ENCODE measurements at regions not wholly inside any gene's neighbourhood (a gene's known extent, or its start where the extent isn't known, plus 50 kb on each side); places are given as distances from the start of the nearest gene placed in this dataset.

DNA sequence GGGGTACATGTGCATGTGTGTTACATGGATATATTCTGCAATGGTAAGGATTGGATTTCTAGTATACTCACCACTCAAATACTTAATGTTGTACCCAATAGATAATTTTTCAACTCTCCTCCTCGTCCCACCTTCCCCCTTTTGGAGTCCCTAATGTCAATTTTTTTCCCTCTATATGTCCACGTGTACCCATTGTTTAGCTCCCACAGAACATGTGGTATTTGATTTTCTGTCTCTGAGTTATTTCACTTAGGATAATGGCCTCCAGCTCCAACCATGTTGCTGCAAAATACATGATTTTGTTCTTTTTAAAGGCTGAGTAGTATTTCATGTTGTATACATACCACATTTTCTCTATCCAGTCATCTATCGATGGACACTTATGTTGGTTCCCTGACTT is 97.2 kb upstream of the TMTC1 start:
- no peak for DNase-seq
- Histone ChIP-seq H3K9me3 (peaks cover 0 to 11% of the 10 kb centered on the region in 2 donors), H3K27me3 (no peaks in the 10 kb centered on the region), H3K4me1 (no peaks in the 10 kb centered on the region), H3K36me3 (no peaks in the 10 kb centered on the region), H3K27ac (no peak overlapping the region), H3K4me3 (no peak overlapping the region)
- in situ Hi-C loops (cut with MboI; ENCODE audit: low pct_ligation_motif_present in 1 of 4, low pct_unique_long_range_greater_than_20kb in 1 of 4, low sequenced_read_pairs in 3 of 4) (no loop called here), intact Hi-C loops (cut with DNase I; ENCODE audit: low total_unique reads) (no loop called here)
- 65 to 73% methylated on average over 3 of the region's 3 CpGs for WGBS, 2 donors (ENCODE audit: low coverage in 1 of 2)
- TF ChIP-seq POLR2AphosphoS5 (IDR thresholded peaks at IDR 0.05) (no peak), EP300 (IDR thresholded peaks at IDR 0.05; ENCODE audit: low read depth) (no peak), POLR2A (IDR thresholded peaks at IDR 0.05) (no peak), CTCF (IDR thresholded peaks at IDR 0.05) (no peak)

- no peak for DNase-seq
- 60 to 91% methylated on average over 2 to 4 of the region's 4 CpGs for WGBS, 2 donors (ENCODE audit: low coverage in 1 of 2)
- in situ Hi-C loops (cut with MboI; ENCODE audit: low pct_ligation_motif_present in 1 of 4, low pct_unique_long_range_greater_than_20kb in 1 of 4, low sequenced_read_pairs in 3 of 4) = no loop called here
Measured at GRCh38 chr12:29879606-29880308, 96.0 kb upstream of the TMTC1 start.

DNA sequence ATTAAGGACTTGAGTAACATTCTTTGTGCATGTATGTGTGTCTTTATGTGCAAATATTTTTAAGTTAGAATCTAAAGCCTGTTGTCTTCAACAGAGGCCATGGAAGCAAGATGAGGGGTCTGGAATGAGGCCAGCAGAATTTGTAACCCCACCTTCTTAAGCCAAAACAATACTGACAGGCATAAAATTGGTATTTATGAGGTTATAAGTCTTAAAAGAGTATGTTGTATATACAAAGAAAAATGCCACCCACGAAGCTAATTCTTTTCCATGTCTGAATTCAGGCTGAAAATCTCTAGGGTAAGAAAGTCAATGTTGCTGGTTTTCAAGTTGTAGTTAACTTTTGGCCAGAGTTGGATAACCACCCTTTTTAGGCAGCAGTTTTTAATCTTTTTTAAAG is 86.2 kb upstream of the TMTC1 start:
- 9 to 17% methylated on average over 1 of the region's 1 CpG for WGBS, 2 donors (ENCODE audit: low coverage in 1 of 2)
- in situ Hi-C loops (cut with MboI; ENCODE audit: low pct_ligation_motif_present in 1 of 4, low pct_unique_long_range_greater_than_20kb in 1 of 4, low sequenced_read_pairs in 3 of 4) (no loop called here), intact Hi-C loops (cut with DNase I; ENCODE audit: low total_unique reads) (no loop called here)
- Histone ChIP-seq H3K9me3 (no peaks in the 10 kb centered on the region), H3K27ac (no peak overlapping the region), H3K27me3 (no peaks in the 10 kb centered on the region), H3K4me3 (no peak overlapping the region), H3K4me1 (no peaks in the 10 kb centered on the region), H3K36me3 (no peaks in the 10 kb centered on the region)
- DNase-seq = no peak
- TF ChIP-seq POLR2A (IDR thresholded peaks at IDR 0.05) (no peak), CTCF (IDR thresholded peaks at IDR 0.05) (no peak)

More at GRCh38 chr12:29879606-29880308, 96.0 kb upstream of the TMTC1 start:
- H3K36me3 ChIP-seq = no peaks in the 10 kb centered on the region
- H3K9me3 ChIP-seq = peaks cover 0 to 11% of the 10 kb centered on the region in 2 donors
- H3K27me3 ChIP-seq = no peaks in the 10 kb centered on the region
- H3K4me3 ChIP-seq = no peak overlapping the region
- no peak overlapping the region for H3K27ac ChIP-seq
- TF ChIP-seq CTCF (IDR thresholded peaks at IDR 0.05) = no peak
- TF ChIP-seq POLR2AphosphoS5 (IDR thresholded peaks at IDR 0.05) = no peak
- no peak for TF ChIP-seq EP300 (IDR thresholded peaks at IDR 0.05; ENCODE audit: low read depth)
- no peak for TF ChIP-seq POLR2A (IDR thresholded peaks at IDR 0.05)
- intact Hi-C loops (cut with DNase I; ENCODE audit: low total_unique reads) = no loop called here
- H3K4me1 ChIP-seq = no peaks in the 10 kb centered on the region

DNA sequence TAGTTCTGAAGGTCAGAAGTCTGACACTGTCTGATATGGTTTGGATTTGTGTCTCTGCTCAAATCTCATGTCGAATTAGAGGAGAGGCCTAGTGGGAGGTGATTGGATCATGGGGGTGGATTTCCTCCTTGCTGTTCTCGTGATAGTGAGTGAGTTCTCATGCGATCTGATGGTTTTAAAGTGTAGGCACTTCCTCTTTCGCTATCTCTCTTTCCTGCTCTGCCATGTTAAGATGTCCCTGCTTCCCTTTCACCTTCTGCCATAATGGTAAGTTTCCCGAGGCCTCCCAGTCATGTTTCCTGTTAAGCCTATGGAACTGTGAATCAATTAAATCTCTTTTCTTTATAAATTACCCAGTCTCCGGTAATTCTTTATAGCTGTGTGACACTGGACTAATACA is 84.1 kb upstream of the TMTC1 start:
- no peaks in the 10 kb centered on the region for H3K4me1 ChIP-seq
- no peak overlapping the region for H3K4me3 ChIP-seq
- H3K27me3 ChIP-seq = no peaks in the 10 kb centered on the region
- no peaks in the 10 kb centered on the region for H3K9me3 ChIP-seq
- in situ Hi-C loops (cut with MboI; ENCODE audit: low pct_ligation_motif_present in 1 of 4, low pct_unique_long_range_greater_than_20kb in 1 of 4, low sequenced_read_pairs in 3 of 4) (no loop called here), intact Hi-C loops (cut with DNase I; ENCODE audit: low total_unique reads) (no loop called here)
- H3K36me3 ChIP-seq = no peaks in the 10 kb centered on the region
- H3K27ac ChIP-seq = no peak overlapping the region
- DNase-seq = no peak
- 73 to 89% methylated on average over 6 of the region's 6 CpGs for WGBS, 2 donors (ENCODE audit: low coverage in 1 of 2)
- no peak for TF ChIP-seq POLR2AphosphoS5 (IDR thresholded peaks at IDR 0.05)
- TF ChIP-seq EP300 (IDR thresholded peaks at IDR 0.05; ENCODE audit: low read depth) = no peak
- TF ChIP-seq POLR2A (IDR thresholded peaks at IDR 0.05) = no peak

DNA sequence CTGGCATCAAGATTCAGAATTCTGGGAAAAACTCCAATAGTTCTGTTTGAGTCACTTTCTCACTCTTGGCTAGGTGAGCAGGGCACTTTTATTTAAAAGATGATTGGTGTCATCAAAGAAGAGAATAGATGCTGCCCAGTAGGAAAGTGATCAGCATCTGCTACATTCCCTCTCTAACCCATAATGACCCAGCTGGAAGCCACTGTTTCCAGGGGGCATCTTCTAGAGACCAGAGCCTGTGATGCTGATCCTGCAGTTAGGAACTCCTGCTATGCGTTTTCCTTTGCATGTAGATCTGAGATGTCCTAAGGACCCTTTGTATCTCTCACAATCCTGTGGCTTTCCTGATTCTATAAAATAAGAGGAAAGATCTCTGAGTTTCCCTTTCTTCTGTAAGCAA is 79.9 kb upstream of the TMTC1 start:
- TF ChIP-seq POLR2AphosphoS5 (IDR thresholded peaks at IDR 0.05) = no peak
- no peak for TF ChIP-seq CTCF (IDR thresholded peaks at IDR 0.05)
- TF ChIP-seq POLR2A (IDR thresholded peaks at IDR 0.05) = no peak
- no peak for TF ChIP-seq EP300 (IDR thresholded peaks at IDR 0.05; ENCODE audit: low read depth)
- intact Hi-C loops (cut with DNase I; ENCODE audit: low total_unique reads) = no loop called here
- H3K27me3 ChIP-seq = no peaks in the 10 kb centered on the region
- no peak overlapping the region for H3K27ac ChIP-seq
- no peak for DNase-seq
- 60 to 89% methylated on average over 1 of the region's 1 CpG for WGBS, 2 donors (ENCODE audit: low coverage in 1 of 2)
- no peaks in the 10 kb centered on the region for H3K36me3 ChIP-seq
- no peaks in the 10 kb centered on the region for H3K4me1 ChIP-seq
- in situ Hi-C loops (cut with MboI; ENCODE audit: low pct_ligation_motif_present in 1 of 4, low pct_unique_long_range_greater_than_20kb in 1 of 4, low sequenced_read_pairs in 3 of 4) = no loop called here
- no peak overlapping the region for H3K4me3 ChIP-seq
- H3K9me3 ChIP-seq = no peaks in the 10 kb centered on the region
